OCI-LY1 (cell line): ENCODE measurements at regions not wholly inside any gene's neighbourhood (a gene's known extent, or its start where the extent isn't known, plus 50 kb on each side); places are given as distances from the start of the nearest gene placed in this dataset.

Experiments used
- CTCF ChIP-seq: fragments of 200-600 bp; sonication (generic), shearing (Covaris generic); IDR thresholded peaks from 2 replicates; pipeline ENCODE4 v1.5.1; 2017; ENCODE audit warnings: mild to moderate bottlenecking, antibody characterized with exemption, low read length, moderate library complexity, mixed read lengths
- EZH2 ChIP-seq: fragments of 200-600 bp; sonication (generic), shearing (Covaris generic); IDR thresholded peaks from 2 replicates; pipeline ENCODE4 v1.8.0; 2017; ENCODE audit warnings: borderline replicate concordance, mixed run types, mild to moderate bottlenecking, antibody characterized with exemption, low read length, moderate library complexity, mixed read lengths

GRCh38 chr4:189032606-189033338, 893.5 kb downstream of the TRIML1 start:
- TF ChIP-seq CTCF (no peak), EZH2 (no peak)
